Thyroid gland (tissue), 4 donors: ENCODE measurements at regions not wholly inside any gene's neighbourhood (a gene's known extent, or its start where the extent isn't known, plus 50 kb on each side); places are given as distances from the start of the nearest gene placed in this dataset.

Experiments
- CTCF ChIP-seq, 6 experiments: fragments of 200-600 bp in 3 of 6; fragments of 450-650 bp in 3 of 6; sonication (generic) in 3 of 6; IDR thresholded peaks; one replicate each; pipeline ENCODE4 v1.5.1; 2016 to 2019; ENCODE audit warnings: antibody characterized with exemption in 6 of 6, mild to moderate bottlenecking in 2 of 6, inconsistent platforms in 1 of 6, moderate library complexity in 1 of 6
- POLR2A ChIP-seq, 2 donors: fragments of 450-650 bp; IDR thresholded peaks; one replicate each; pipeline ENCODE4 v1.6.1; 2017; ENCODE audit warnings: antibody characterized with exemption in 2 of 2, mild to moderate bottlenecking in 2 of 2, moderate library complexity in 1 of 2

GRCh38 chr4:66279084-66279483 is 608.8 kb upstream of the EPHA5 start:
- TF ChIP-seq CTCF (IDR thresholded peaks at IDR 0.05) (no peak), POLR2A (IDR thresholded peaks at IDR 0.05) (no peak)
